GM18951 (cell line): ENCODE measurements at regions not wholly inside any gene's neighbourhood (a gene's known extent, or its start where the extent isn't known, plus 50 kb on each side); places are given as distances from the start of the nearest gene placed in this dataset.

ENCODE experiments used
- POLR2A ChIP-seq: IDR thresholded peaks from 4 replicates; pipeline ENCODE4 v1.6.1; 2011; ENCODE audit warnings: mild to moderate bottlenecking; ENCODE audit not compliant: insufficient read length, insufficient read depth; ENCODE audit errors: extremely low read depth
- in situ Hi-C: fragments of 300-500 bp; cut with MboI; formaldehyde crosslinking; loops from one replicate; pipeline ENCODE4 v1.12.0; 2022; ENCODE audit warnings: low sequenced_read_pairs, mixed read lengths, inconsistent platforms; ENCODE audit not compliant: unreplicated experiment

DNA sequence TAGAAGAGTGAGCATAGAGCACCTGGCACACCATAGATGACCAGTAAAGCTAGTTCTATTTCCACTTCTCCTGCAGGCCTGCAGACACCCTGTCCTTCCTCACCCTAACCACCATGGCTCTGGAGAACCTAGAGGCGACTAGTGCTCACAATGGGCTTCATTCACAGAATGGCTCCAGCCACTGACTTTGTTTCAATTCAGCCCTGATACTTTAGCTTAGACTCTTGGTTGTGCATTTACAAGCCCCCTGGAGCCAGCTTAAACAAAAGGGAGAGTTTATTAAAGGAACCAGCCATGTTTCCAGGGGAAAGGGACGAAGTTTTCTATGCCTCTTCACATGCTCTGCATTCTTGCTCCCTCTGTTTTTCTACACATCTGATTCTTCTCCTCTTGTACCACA, 123.7 kb downstream of the NAV1 start:
- in situ Hi-C loops: no loop called here
- no peak for TF ChIP-seq POLR2A

DNA sequence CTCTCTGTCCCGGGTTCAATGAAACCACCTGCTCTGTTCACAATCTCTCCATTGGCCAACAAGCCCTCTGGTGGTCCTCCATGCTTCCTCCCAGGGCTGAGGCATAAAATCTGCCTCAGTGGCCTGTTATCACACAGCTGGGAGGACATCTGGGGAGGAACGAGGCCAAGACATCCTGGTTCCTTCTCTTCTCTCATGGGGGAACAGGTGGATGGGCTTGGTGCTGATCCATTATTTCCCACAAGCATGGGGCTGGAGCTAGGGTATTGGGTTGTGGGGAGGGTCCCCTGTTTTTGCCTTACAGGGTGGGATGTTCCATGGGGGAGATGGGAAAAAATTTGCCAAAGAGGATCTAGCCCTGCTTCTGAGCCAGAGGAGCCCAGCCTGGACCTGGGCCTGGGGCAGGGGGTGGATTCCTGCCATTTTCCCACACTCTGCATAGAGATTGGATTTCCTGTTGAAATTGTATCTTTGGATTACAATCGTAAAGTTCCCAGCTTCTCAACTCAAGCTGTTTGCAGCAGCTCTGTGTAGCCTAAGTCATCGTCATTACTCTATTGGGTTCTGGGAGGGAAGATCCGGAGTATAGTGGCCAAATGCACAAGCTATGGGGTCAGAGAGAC, 124.7 kb downstream of the NAV1 start:
- in situ Hi-C loops: no loop called here
- TF ChIP-seq POLR2A: no peak

DNA sequence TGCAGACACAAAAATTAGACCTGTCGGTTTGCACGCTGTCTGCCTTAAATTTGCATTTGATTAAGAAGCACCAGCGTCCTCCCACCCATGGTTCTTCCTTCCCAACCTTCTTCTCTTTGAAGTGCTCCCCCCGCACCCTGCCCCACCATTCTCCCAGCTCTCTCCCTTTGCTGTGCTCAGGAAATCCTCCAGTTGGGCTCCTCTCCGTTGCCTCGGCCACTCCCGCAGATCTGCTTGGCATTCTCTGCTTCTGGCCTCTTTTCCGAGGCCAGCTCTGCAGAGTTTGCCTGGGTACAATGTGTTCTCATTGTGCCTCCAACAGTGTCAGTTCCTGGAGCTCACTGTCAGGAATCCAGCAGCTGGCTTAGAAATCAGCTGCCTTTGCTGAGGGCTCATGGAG, 126.1 kb downstream of the NAV1 start:
- in situ Hi-C loops: no loop called here
- no peak for TF ChIP-seq POLR2A

DNA sequence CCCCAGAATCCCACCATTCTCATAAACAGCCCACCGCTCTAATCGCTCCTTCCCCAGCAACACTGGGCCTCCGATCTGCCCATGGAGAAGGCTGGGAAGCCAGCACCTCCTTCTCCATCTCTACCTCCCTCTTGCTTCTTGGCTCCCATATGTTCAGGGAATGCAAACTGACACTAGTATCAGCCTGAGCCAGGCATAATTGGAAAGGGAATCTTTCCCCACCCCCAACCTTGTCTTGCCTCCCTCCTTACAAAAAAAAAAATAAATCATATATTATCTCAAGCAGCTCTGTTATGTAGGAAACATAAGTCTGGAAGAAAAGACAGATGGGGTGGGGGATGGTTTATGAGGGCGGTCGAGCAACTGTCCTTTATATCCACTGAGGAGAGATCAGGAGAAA, 127.2 kb downstream of the NAV1 start:
- TF ChIP-seq POLR2A: no peak
- in situ Hi-C loops: no loop called here

- in situ Hi-C loops: no loop called here
- TF ChIP-seq POLR2A: no peak
Measured at GRCh38 chr1:201666645-201667044, 127.7 kb downstream of the NAV1 start.

- no peak for TF ChIP-seq POLR2A
- in situ Hi-C loops: no loop called here
Measured at GRCh38 chr1:201667479-201667878, 128.6 kb downstream of the NAV1 start.

DNA sequence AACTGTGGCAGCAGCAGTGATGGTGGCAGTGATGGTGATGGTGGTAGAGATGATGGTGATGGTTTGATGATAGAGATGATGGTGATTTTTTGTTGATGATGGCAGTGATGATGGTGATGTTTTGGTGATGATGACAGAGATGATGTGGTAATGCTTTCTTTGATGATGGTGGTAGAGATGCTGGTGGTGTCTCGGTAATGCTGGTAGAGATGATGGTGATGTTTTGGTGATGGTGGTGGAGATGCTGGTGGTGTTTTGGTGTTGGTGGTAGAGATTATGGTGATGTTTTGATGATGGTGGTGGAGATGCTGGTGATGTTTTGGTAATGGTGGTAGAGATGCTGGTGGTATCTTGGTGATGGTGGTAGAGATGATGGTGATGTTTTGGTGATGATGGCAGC, 131.6 kb downstream of the NAV1 start:
- in situ Hi-C loops: no loop called here
- no peak for TF ChIP-seq POLR2A

DNA sequence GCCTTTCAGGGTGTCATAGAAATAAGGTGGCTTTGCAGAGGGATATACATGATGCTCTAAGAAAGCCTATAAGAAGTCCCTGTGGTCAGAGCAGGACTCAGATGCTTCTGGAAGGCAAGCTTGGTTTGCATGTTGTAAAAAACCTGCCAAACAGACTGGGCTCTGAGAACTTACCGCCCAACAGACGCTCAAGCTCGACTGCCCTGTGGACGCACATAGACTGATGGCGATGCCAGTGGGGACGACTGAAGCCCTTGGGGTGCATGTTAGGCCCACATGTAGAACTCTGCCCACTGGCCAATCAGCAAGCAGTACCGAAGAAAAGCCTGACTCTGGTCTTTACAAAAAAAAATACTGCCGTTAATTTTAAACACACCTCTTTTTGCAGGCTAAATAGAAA, 133.8 kb downstream of the NAV1 start:
- TF ChIP-seq POLR2A: no peak
- in situ Hi-C loops: no loop called here

GRCh38 chr1:201673093-201673492, 134.2 kb downstream of the NAV1 start:
- TF ChIP-seq POLR2A: no peak

GRCh38 chr1:201673915-201674314, 135.0 kb downstream of the NAV1 start:
- no peak for TF ChIP-seq POLR2A

More at GRCh38 chr1:201673093-201673492, 134.2 kb downstream of the NAV1 start:
- in situ Hi-C loops: no loop called here

GRCh38 chr1:201675143-201675542, 136.2 kb downstream of the NAV1 start:
- no peak for TF ChIP-seq POLR2A

More at GRCh38 chr1:201673915-201674314, 135.0 kb downstream of the NAV1 start:
- in situ Hi-C loops: no loop called here

DNA sequence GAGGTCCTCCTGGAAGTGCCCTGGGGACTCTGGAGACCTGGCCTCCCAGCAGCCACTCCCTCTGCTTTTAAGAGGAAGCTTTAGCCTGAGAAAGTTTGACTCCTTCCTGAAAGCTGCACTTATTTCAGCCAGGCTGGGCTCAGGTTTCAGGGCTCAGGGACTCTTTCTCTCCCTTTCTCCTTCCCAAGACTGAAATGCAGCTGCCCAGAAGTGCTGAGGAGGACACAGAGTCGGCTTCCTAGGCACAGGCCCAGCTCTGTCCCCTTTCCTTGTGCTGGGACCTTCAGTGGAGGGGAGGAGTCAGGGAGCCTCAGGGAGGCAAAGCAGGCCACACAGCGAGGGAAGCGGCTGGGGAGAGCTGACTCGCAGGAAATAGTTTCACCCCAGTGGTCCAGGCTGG, 137.3 kb downstream of the NAV1 start:
- in situ Hi-C loops: no loop called here
- TF ChIP-seq POLR2A: no peak

More at GRCh38 chr1:201675143-201675542, 136.2 kb downstream of the NAV1 start:
- in situ Hi-C loops: no loop called here

DNA sequence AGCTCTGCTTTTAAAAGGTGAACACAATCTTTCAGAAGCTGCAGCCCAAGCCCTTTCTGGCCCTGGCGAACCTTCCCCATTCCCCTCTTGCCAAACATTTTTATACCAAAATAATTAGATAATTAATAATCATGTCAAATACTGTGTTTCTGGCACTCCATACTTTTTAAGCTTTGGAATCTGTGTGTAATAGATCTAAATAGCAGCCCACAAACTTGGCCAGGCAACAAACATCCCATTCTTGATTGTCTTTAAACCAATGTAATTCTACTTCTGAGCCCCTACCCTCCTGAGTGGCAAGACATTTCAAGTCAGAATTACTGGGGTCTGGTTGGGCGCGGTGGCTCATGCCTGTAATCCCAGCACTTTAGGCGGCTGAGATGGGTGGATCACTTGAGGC, 137.7 kb downstream of the NAV1 start:
- TF ChIP-seq POLR2A: no peak
- in situ Hi-C loops: no loop called here

GRCh38 chr1:201678264-201679101, 139.6 kb downstream of the NAV1 start:
- TF ChIP-seq POLR2A: no peak
- in situ Hi-C loops: no loop called here
